ENCODE measurements at regions not wholly inside any gene's neighbourhood (a gene's known extent, or its start where the extent isn't known, plus 50 kb on each side); places are given as distances from the start of the nearest gene placed in this dataset.
"Not testable (repeated sequence)": the region's sequence is repeated elsewhere in the genome, so short reads cannot be mapped to it uniquely, and the experiment has no call there.

GRCh38 chr18:78247615-78248289 lies 731.9 kb upstream of the SALL3 start:
- no peak for ATAC-seq (replicated peaks in 1 of 4)
- Mint-ChIP-seq H3K27me3 (no peaks in the 10 kb centered on the region), H3K36me3 (no peaks in the 10 kb centered on the region), H3K9me3 (peaks cover 0 to 6% (median 0%) of the 10 kb centered on the region in 3 donors), H3K4me3 (no peak overlapping the region), H3K27ac (no peak overlapping the region), H3K4me1 (no peaks in the 10 kb centered on the region)
- ChIA-PET CTCF (no interaction called here), POLR2A (no interaction called here)
- WGBS (ENCODE audit: insufficient coverage): 89% methylated on average over 9 of the region's 14 CpGs
- Histone ChIP-seq H3K4me3 (ENCODE audit: control insufficient read depth in 1 of 2, extremely low read depth in 1 of 2, low read length in 1 of 2) (no peak overlapping the region), H3K27ac (ENCODE audit: low read length) (no peak overlapping the region), H3K27me3 (replicated peaks in 1 of 2; ENCODE audit: control insufficient read depth in 2 of 2, extremely low read depth in 1 of 2, insufficient read depth in 2 of 2, low read length in 1 of 2) (peaks cover 0 to 7% of the 10 kb centered on the region in 2 experiments), H3K4me1 (ENCODE audit: control insufficient read depth in 1 of 2, extremely low read depth in 1 of 2, insufficient read depth in 2 of 2, low read length in 2 of 2) (no peaks in the 10 kb centered on the region), H3K36me3 (ENCODE audit: control insufficient read depth in 2 of 2, extremely low read depth in 1 of 2, insufficient read depth in 1 of 2, low read length in 1 of 2) (no peaks in the 10 kb centered on the region), H3K9me3 (no peaks in the 10 kb centered on the region)
- no peak for DNase-seq

GRCh38 chr18:78255013-78255412 lies 724.6 kb upstream of the SALL3 start:
- no peak overlapping the region for H3K4me3 ChIP-seq (ENCODE audit: control insufficient read depth in 1 of 2, extremely low read depth in 1 of 2, low read length in 1 of 2)
- H3K4me1 Mint-ChIP-seq: no peaks in the 10 kb centered on the region
- DNase-seq (no peak), ATAC-seq (replicated peaks in 1 of 4) (no peak)
- H3K27me3 Mint-ChIP-seq: no peaks in the 10 kb centered on the region
- H3K4me3 Mint-ChIP-seq: no peak overlapping the region
- H3K27ac Mint-ChIP-seq: no peak overlapping the region
- H3K9me3 Mint-ChIP-seq: no peaks in the 10 kb centered on the region
- H3K36me3 ChIP-seq (ENCODE audit: control insufficient read depth in 2 of 2, extremely low read depth in 1 of 2, insufficient read depth in 1 of 2, low read length in 1 of 2): no peaks in the 10 kb centered on the region
- ChIA-PET POLR2A (no interaction called here), CTCF (no interaction called here)
- 69% methylated on average over 9 of the region's 10 CpGs for WGBS (ENCODE audit: insufficient coverage)
- no peak overlapping the region for H3K27ac ChIP-seq (ENCODE audit: low read length)
- no peaks in the 10 kb centered on the region for H3K4me1 ChIP-seq (ENCODE audit: control insufficient read depth in 1 of 2, extremely low read depth in 1 of 2, insufficient read depth in 2 of 2, low read length in 2 of 2)
- no peaks in the 10 kb centered on the region for H3K36me3 Mint-ChIP-seq
- H3K9me3 ChIP-seq: no peaks in the 10 kb centered on the region
- H3K27me3 ChIP-seq (replicated peaks in 1 of 2; ENCODE audit: control insufficient read depth in 2 of 2, extremely low read depth in 1 of 2, insufficient read depth in 2 of 2, low read length in 1 of 2): no peaks in the 10 kb centered on the region

GRCh38 chr18:78268226-78268988 lies 711.2 kb upstream of the SALL3 start:
- no peak overlapping the region for H3K27ac Mint-ChIP-seq

GRCh38 chr18:78271790-78272189 lies 707.8 kb upstream of the SALL3 start:
- no peaks in the 10 kb centered on the region for H3K27me3 ChIP-seq (replicated peaks in 1 of 2; ENCODE audit: control insufficient read depth in 2 of 2, extremely low read depth in 1 of 2, insufficient read depth in 2 of 2, low read length in 1 of 2)
- H3K4me3 Mint-ChIP-seq: no peak overlapping the region
- H3K36me3 Mint-ChIP-seq: no peaks in the 10 kb centered on the region
- H3K4me1 Mint-ChIP-seq: no peaks in the 10 kb centered on the region
- H3K4me3 ChIP-seq (ENCODE audit: control insufficient read depth in 1 of 2, extremely low read depth in 1 of 2, low read length in 1 of 2): no peak overlapping the region
- WGBS (ENCODE audit: insufficient coverage): 74% methylated on average over 4 of the region's 9 CpGs
- H3K27ac Mint-ChIP-seq: no peak overlapping the region
- H3K4me1 ChIP-seq (ENCODE audit: control insufficient read depth in 1 of 2, extremely low read depth in 1 of 2, insufficient read depth in 2 of 2, low read length in 2 of 2): no peaks in the 10 kb centered on the region
- peaks cover 6 to 18% (median 16%) of the 10 kb centered on the region in 3 donors for H3K9me3 Mint-ChIP-seq
- no peaks in the 10 kb centered on the region for H3K27me3 Mint-ChIP-seq
- H3K9me3 ChIP-seq: no peaks in the 10 kb centered on the region
- no peaks in the 10 kb centered on the region for H3K36me3 ChIP-seq (ENCODE audit: control insufficient read depth in 2 of 2, extremely low read depth in 1 of 2, insufficient read depth in 1 of 2, low read length in 1 of 2)
- ChIA-PET CTCF (no interaction called here), POLR2A (no interaction called here)
- DNase-seq (no peak), ATAC-seq (replicated peaks in 1 of 4) (no peak)
- no peak overlapping the region for H3K27ac ChIP-seq (ENCODE audit: low read length)

More at GRCh38 chr18:78268226-78268988, 711.2 kb upstream of the SALL3 start:
- 83% methylated on average over 20 of the region's 26 CpGs for WGBS (ENCODE audit: insufficient coverage)
- no peaks in the 10 kb centered on the region for H3K4me1 ChIP-seq (ENCODE audit: control insufficient read depth in 1 of 2, extremely low read depth in 1 of 2, insufficient read depth in 2 of 2, low read length in 2 of 2)
- H3K9me3 ChIP-seq: no peaks in the 10 kb centered on the region
- Mint-ChIP-seq H3K36me3 (no peaks in the 10 kb centered on the region), H3K4me3 (no peak overlapping the region), H3K9me3 (peaks cover 0 to 5% (median 0%) of the 10 kb centered on the region in 3 donors), H3K4me1 (no peaks in the 10 kb centered on the region), H3K27me3 (no peaks in the 10 kb centered on the region)
- no peaks in the 10 kb centered on the region for H3K36me3 ChIP-seq (ENCODE audit: control insufficient read depth in 2 of 2, extremely low read depth in 1 of 2, insufficient read depth in 1 of 2, low read length in 1 of 2)
- no peaks in the 10 kb centered on the region for H3K27me3 ChIP-seq (replicated peaks in 1 of 2; ENCODE audit: control insufficient read depth in 2 of 2, extremely low read depth in 1 of 2, insufficient read depth in 2 of 2, low read length in 1 of 2)
- CTCF ChIA-PET: no interaction called here
- no peak for ATAC-seq (replicated peaks in 1 of 4)
- no peak overlapping the region for H3K4me3 ChIP-seq (ENCODE audit: control insufficient read depth in 1 of 2, extremely low read depth in 1 of 2, low read length in 1 of 2)
- DNase-seq: no peak
- POLR2A ChIA-PET: no interaction called here
- H3K27ac ChIP-seq (ENCODE audit: low read length): no peak overlapping the region

GRCh38 chr18:78273876-78274275 lies 705.7 kb upstream of the SALL3 start:
- ATAC-seq (replicated peaks in 1 of 4): no peak
- no peak for DNase-seq
- H3K4me3 ChIP-seq (ENCODE audit: control insufficient read depth in 1 of 2, extremely low read depth in 1 of 2, low read length in 1 of 2): no peak overlapping the region
- no peaks in the 10 kb centered on the region for H3K27me3 ChIP-seq (replicated peaks in 1 of 2; ENCODE audit: control insufficient read depth in 2 of 2, extremely low read depth in 1 of 2, insufficient read depth in 2 of 2, low read length in 1 of 2)
- Mint-ChIP-seq H3K4me1 (no peaks in the 10 kb centered on the region), H3K27ac (no peak overlapping the region), H3K27me3 (no peaks in the 10 kb centered on the region), H3K4me3 (no peak overlapping the region), H3K36me3 (no peaks in the 10 kb centered on the region), H3K9me3 (peaks cover 6 to 21% (median 12%) of the 10 kb centered on the region in 3 donors)
- ChIA-PET POLR2A (no interaction called here), CTCF (no interaction called here)
- no peaks in the 10 kb centered on the region for H3K36me3 ChIP-seq (ENCODE audit: control insufficient read depth in 2 of 2, extremely low read depth in 1 of 2, insufficient read depth in 1 of 2, low read length in 1 of 2)
- no peaks in the 10 kb centered on the region for H3K4me1 ChIP-seq (ENCODE audit: control insufficient read depth in 1 of 2, extremely low read depth in 1 of 2, insufficient read depth in 2 of 2, low read length in 2 of 2)
- no peak overlapping the region for H3K27ac ChIP-seq (ENCODE audit: low read length)
- H3K9me3 ChIP-seq: no peaks in the 10 kb centered on the region

GRCh38 chr18:78283425-78283824 lies 696.2 kb upstream of the SALL3 start:
- H3K4me1 ChIP-seq (ENCODE audit: control insufficient read depth in 1 of 2, extremely low read depth in 1 of 2, insufficient read depth in 2 of 2, low read length in 2 of 2); POLR2A ChIA-PET; H3K27ac ChIP-seq (ENCODE audit: low read length); H3K4me1 Mint-ChIP-seq; H3K4me3 Mint-ChIP-seq; H3K36me3 Mint-ChIP-seq; H3K27ac Mint-ChIP-seq; H3K27me3 ChIP-seq (replicated peaks in 1 of 2; ENCODE audit: control insufficient read depth in 2 of 2, extremely low read depth in 1 of 2, insufficient read depth in 2 of 2, low read length in 1 of 2); H3K27me3 Mint-ChIP-seq; CTCF ChIA-PET; ATAC-seq (replicated peaks in 1 of 4); DNase-seq; H3K4me3 ChIP-seq (ENCODE audit: control insufficient read depth in 1 of 2, extremely low read depth in 1 of 2, low read length in 1 of 2); H3K36me3 ChIP-seq (ENCODE audit: control insufficient read depth in 2 of 2, extremely low read depth in 1 of 2, insufficient read depth in 1 of 2, low read length in 1 of 2); H3K9me3 ChIP-seq: not testable (repeated sequence)
- peaks cover 0 to 17% (median 15%) of the 10 kb centered on the region in 3 donors for H3K9me3 Mint-ChIP-seq
- WGBS (ENCODE audit: insufficient coverage): 67% methylated on average over 3 of the region's 7 CpGs
